Body of pancreas (tissue), 4 donors: ENCODE measurements at regions not wholly inside any gene's neighbourhood (a gene's known extent, or its start where the extent isn't known, plus 50 kb on each side); places are given as distances from the start of the nearest gene placed in this dataset.
A peak's percentile ranks its signal among the peaks of the same experiment; 100 is the strongest.
"Not testable (repeated sequence)": the region's sequence is repeated elsewhere in the genome, so short reads cannot be mapped to it uniquely, and the experiment has no call there.

Experiments
- ATAC-seq: fragments of 150-250 bp; one replicate; pipeline ENCODE4 v1.9.1; 2016
- DNase-seq, 4 donors: peaks; one replicate each; pipeline ENCODE4 v3.0.0-alpha.2; 2019
- H3K27ac ChIP-seq, 4 donors: fragments of 200-600 bp; sonication (generic); 1 replicate in 3 of 4; 2 replicates in 1 of 4; pipeline versions ENCODE4 v1.5.1 to v1.6.1; 2016 to 2019; ENCODE audit warnings: mild to moderate bottlenecking in 1 of 4, mixed read lengths in 1 of 4, moderate library complexity in 1 of 4
- H3K27me3 ChIP-seq, 2 donors: fragments of 200-600 bp; sonication (generic); one replicate each; pipeline ENCODE4 v1.6.0; 2016; ENCODE audit warnings: mild to moderate bottlenecking in 1 of 2
- H3K36me3 ChIP-seq, 2 donors: fragments of 200-600 bp; sonication (generic); replicated peaks in 1 of 2; 2 replicates each; pipeline ENCODE4 v1.5.1; 2016; ENCODE audit warnings: low read depth in 2 of 2; ENCODE audit not compliant: insufficient read depth in 1 of 2
- H3K4me1 ChIP-seq: fragments of 200-600 bp; sonication (generic); one replicate; pipeline ENCODE4 v1.6.0; 2016
- H3K4me3 ChIP-seq, 2 donors: fragments of 200-600 bp; sonication (generic); 1 replicate in 1 of 2; 2 replicates in 1 of 2; pipeline ENCODE4 v1.5.1; 2016 to 2019
- H3K9me3 ChIP-seq, 3 donors: fragments of 200-600 bp; sonication (generic); 1 replicate in 2 of 3; 2 replicates in 1 of 3; pipeline ENCODE4 v1.5.1; 2016
- POLR2A ChIP-seq, 3 donors: fragments of 450-650 bp; IDR thresholded peaks; one replicate each; pipeline ENCODE4 v1.6.1; 2016; ENCODE audit warnings: antibody characterized with exemption in 3 of 3, mild to moderate bottlenecking in 2 of 3
- WGBS, 2 donors: methylation state at CpG; one replicate each; pipeline ENCODE4 v1.1.5; 2017; 5-methylcytosine and 5-hydroxymethylcytosine counted together
- intact Hi-C: fragments of 100-400 bp; cut with DNase I; formaldehyde crosslinking; loops from one replicate; pipeline ENCODE4 v1.15.1; 2023
- TF ChIP-seq, protein P1 (sequence below), 7 experiments: fragments of 450-650 bp in 4 of 7; fragments of 200-600 bp in 3 of 7; sonication (generic) in 3 of 7; IDR thresholded peaks; one replicate each; pipeline ENCODE4 v1.5.1; 2016 to 2019; ENCODE audit warnings: antibody characterized with exemption in 7 of 7

DNA sequence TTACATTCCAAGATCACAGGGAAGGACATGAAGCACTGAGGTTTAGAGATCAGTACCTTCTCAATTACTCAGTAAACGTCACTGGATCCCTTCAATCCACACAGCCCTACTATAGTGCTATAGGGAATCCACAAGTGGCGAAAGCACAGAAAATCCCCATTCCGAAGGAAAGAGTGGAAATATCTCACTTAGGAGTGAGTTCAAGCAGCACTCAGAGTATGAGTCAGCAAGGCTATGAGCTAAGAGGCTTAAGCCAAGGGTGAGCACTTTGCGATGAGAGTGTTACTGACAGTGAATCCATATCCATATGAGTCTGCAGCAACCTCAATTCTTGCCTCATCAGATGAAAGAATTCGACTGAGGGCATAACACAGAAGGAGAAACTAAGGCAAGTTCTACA lies 165.1 kb downstream of the VSIG4 start:
- intact Hi-C loops: no loop called here
- DNase-seq (no peak), ATAC-seq (no peak)
- H3K36me3 ChIP-seq: no peaks in the 10 kb centered on the region
- H3K27ac ChIP-seq: no peak overlapping the region
- no peak overlapping the region for H3K4me3 ChIP-seq
- H3K4me1 ChIP-seq: no peaks in the 10 kb centered on the region
- 54 to 55% methylated on average over 5 of the region's 5 CpGs for WGBS, 2 donors
- H3K9me3 ChIP-seq: no peaks in the 10 kb centered on the region
- H3K27me3 ChIP-seq: no peaks in the 10 kb centered on the region
- TF ChIP-seq, protein P1, sequence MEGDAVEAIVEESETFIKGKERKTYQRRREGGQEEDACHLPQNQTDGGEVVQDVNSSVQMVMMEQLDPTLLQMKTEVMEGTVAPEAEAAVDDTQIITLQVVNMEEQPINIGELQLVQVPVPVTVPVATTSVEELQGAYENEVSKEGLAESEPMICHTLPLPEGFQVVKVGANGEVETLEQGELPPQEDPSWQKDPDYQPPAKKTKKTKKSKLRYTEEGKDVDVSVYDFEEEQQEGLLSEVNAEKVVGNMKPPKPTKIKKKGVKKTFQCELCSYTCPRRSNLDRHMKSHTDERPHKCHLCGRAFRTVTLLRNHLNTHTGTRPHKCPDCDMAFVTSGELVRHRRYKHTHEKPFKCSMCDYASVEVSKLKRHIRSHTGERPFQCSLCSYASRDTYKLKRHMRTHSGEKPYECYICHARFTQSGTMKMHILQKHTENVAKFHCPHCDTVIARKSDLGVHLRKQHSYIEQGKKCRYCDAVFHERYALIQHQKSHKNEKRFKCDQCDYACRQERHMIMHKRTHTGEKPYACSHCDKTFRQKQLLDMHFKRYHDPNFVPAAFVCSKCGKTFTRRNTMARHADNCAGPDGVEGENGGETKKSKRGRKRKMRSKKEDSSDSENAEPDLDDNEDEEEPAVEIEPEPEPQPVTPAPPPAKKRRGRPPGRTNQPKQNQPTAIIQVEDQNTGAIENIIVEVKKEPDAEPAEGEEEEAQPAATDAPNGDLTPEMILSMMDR (IDR thresholded peaks at IDR 0.05): no peak
- no peak for TF ChIP-seq POLR2A (IDR thresholded peaks at IDR 0.05)

DNA sequence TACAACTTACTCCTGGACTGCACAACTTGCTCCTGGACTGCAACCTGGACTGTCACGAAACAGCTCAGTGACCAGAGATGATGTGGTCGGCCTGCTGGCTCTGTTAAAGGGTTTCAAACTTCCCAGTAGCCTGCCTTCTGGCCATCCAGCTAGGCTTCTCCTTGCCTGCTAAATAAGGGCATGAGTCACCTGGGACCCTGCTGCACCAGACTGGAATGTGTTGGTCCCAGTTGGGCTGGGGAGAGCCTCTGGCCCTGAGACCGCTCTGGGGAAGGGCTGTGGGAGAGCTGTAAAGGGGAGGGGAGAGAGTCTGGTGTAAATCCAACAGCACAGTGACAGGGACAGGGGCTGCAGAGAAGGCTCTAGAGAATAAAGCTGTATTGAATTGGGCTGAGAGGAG lies 165.8 kb downstream of the VSIG4 start:
- H3K27ac ChIP-seq: no peak overlapping the region
- no peaks in the 10 kb centered on the region for H3K4me1 ChIP-seq
- no peaks in the 10 kb centered on the region for H3K9me3 ChIP-seq
- no peaks in the 10 kb centered on the region for H3K36me3 ChIP-seq
- no peak overlapping the region for H3K4me3 ChIP-seq
- WGBS, 2 donors: 40 to 63% methylated on average over 1 to 2 of the region's 3 CpGs
- no peaks in the 10 kb centered on the region for H3K27me3 ChIP-seq
- intact Hi-C loops: no loop called here
- TF ChIP-seq, protein P1 (IDR thresholded peaks at IDR 0.05): no peak
- no peak for TF ChIP-seq POLR2A (IDR thresholded peaks at IDR 0.05)
- no peak for DNase-seq
- no peak for ATAC-seq

DNA sequence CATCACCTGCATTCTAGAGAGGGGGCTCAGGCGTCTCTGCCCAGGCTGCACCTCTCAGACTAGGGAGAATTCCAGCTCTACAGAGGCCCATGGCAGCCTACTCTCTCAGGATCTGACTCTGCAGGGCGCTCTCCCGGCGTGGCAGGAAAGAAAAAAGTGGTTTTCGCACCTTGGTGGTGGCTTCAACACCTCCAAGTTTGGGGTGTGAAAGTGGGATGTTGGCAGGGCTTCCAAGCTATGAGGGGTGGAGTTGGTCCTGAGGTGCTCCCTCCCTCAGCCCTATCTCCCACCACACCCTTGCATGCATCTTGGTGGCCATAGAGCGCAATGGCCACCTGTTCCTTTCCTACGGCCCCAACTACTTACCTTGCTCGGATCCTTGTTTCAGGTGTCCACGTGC lies 166.5 kb downstream of the VSIG4 start:
- ATAC-seq (no peak), DNase-seq (no peak)
- Histone ChIP-seq H3K27ac (no peak overlapping the region), H3K36me3 (no peaks in the 10 kb centered on the region), H3K9me3 (no peaks in the 10 kb centered on the region), H3K4me1 (no peaks in the 10 kb centered on the region), H3K4me3 (no peak overlapping the region), H3K27me3 (no peaks in the 10 kb centered on the region)
- TF ChIP-seq, protein P1 (IDR thresholded peaks at IDR 0.05): no peak
- no peak for TF ChIP-seq POLR2A (IDR thresholded peaks at IDR 0.05)
- 64 to 75% methylated on average over 2 to 5 of the region's 9 CpGs for WGBS, 2 donors
- intact Hi-C loops: no loop called here

DNA sequence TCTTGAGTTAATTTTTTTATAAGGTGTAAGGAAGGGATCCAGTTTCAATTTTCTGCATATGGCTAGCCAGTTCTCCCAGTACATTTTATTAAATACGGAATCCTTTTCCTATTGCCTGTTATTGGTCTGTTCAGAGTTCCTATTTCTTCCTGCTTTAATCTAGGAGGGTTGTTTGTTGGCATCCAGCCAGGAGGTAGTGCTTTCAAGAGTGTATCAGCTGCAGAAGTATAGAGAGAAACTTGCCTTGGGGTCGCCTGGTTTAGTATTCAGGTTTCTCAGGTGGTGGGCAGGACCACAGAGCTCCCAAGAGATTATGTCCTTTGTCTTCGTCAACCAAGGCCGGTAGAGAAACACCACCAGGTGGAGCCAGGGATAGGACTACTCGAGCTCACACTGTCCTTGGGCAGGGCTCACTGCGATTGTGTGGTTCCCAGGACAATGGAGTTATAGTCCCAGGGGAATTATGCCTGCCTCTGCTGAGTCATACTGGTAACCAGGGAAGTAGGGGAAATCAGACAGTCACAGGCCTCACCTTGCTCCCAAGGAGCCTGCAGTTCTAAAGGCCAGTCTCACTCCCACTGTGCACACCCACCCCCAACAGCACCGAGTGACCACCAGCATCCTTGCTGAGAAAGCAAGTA lies 168.1 kb downstream of the VSIG4 start:
- TF ChIP-seq POLR2A (IDR thresholded peaks at IDR 0.05): no peak
- TF ChIP-seq, protein P1 (IDR thresholded peaks at IDR 0.05): no peak
- ATAC-seq (no peak), DNase-seq (peak in 1 of 4 donors; percentile 7)
- no peaks in the 10 kb centered on the region for H3K27me3 ChIP-seq
- no peaks in the 10 kb centered on the region for H3K4me1 ChIP-seq
- no peak overlapping the region for H3K4me3 ChIP-seq
- no peak overlapping the region for H3K27ac ChIP-seq
- 23 to 66% methylated on average over 2 to 7 of the region's 7 CpGs for WGBS, 2 donors
- intact Hi-C loops: no loop called here
- H3K36me3 ChIP-seq: no peaks in the 10 kb centered on the region
- H3K9me3 ChIP-seq: no peaks in the 10 kb centered on the region

DNA sequence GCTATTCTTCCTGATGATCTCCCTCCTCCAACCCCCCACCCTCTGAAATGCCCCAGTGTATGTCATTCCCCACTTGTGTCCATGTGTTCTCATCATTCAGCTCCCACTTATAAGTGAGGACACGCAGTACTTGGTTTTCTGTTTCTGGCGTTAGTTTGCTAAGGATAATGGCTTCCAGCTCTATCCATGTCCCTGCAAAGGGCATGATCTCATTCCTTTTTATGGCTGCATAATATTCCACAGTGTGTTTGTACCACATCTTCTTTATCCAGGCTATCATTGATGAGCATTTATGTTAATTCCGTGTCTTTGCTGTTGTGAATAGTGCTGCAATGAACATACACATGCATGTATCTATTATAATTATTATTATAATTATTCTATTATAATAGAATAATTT lies 169.3 kb downstream of the VSIG4 start:
- H3K27ac ChIP-seq, H3K9me3 ChIP-seq, ATAC-seq, DNase-seq, intact Hi-C loops, H3K4me3 ChIP-seq, H3K36me3 ChIP-seq, H3K27me3 ChIP-seq, H3K4me1 ChIP-seq: not testable (repeated sequence)
- 79 to 87% methylated on average over 3 of the region's 3 CpGs for WGBS, 2 donors
